ENCODE measurements at regions not wholly inside any gene's neighbourhood (a gene's known extent, or its start where the extent isn't known, plus 50 kb on each side); places are given as distances from the start of the nearest gene placed in this dataset.
"Not testable (repeated sequence)": the region's sequence is repeated elsewhere in the genome, so short reads cannot be mapped to it uniquely, and the experiment has no call there.

GRCh38 chr22:22316589-22316988, 72.0 kb downstream of the VPREB1 start:
- Histone ChIP-seq H3K27ac (ENCODE audit: low read depth, low read length) (no peak overlapping the region), H3K36me3 (ENCODE audit: low read length) (no peaks in the 10 kb centered on the region)

GRCh38 chr22:22318723-22319465, 74.3 kb downstream of the VPREB1 start:
- Histone ChIP-seq H3F3A (ENCODE audit: insufficient read depth) (no peaks in the 10 kb centered on the region), H3K4me2 (ENCODE audit: low read depth, low read length, poor library complexity, severe bottlenecking) (no peak overlapping the region), H3K27me3 (ENCODE audit: low read length) (no peaks in the 10 kb centered on the region), H3K36me3 (ENCODE audit: low read length) (no peaks in the 10 kb centered on the region), H3K9ac (ENCODE audit: low read length) (no peak overlapping the region), H3K4me3 (ENCODE audit: insufficient read depth, low read length, poor library complexity, severe bottlenecking) (no peak overlapping the region), H3K9me3 (ENCODE audit: insufficient read depth, low read length) (no peaks in the 10 kb centered on the region), H4K20me1 (ENCODE audit: low read depth, low read length) (no peaks in the 10 kb centered on the region), H3K9me2 (replicated peaks; ENCODE audit: insufficient read depth, low read length) (no peaks in the 10 kb centered on the region), H3K27ac (ENCODE audit: low read depth, low read length) (no peak overlapping the region), H2AFZ (ENCODE audit: low read depth, low read length, severe bottlenecking) (no peak overlapping the region), H3K79me2 (ENCODE audit: insufficient read depth, low read length) (no peaks in the 10 kb centered on the region)
- TF ChIP-seq CTCF (IDR thresholded peaks at IDR 0.05; ENCODE audit: insufficient read depth, low read length, poor library complexity, severe bottlenecking) (no peak), EZH2phosphoT487 (conservative IDR thresholded peaks at IDR 0.05; ENCODE audit: low read length) (no peak)

More at GRCh38 chr22:22316589-22316988, 72.0 kb downstream of the VPREB1 start:
- no peaks in the 10 kb centered on the region for H3K9me3 ChIP-seq (ENCODE audit: insufficient read depth, low read length)
- no peaks in the 10 kb centered on the region for H3K27me3 ChIP-seq (ENCODE audit: low read length)
- H4K20me1 ChIP-seq (ENCODE audit: low read depth, low read length): no peaks in the 10 kb centered on the region
- no peak overlapping the region for H3K4me2 ChIP-seq (ENCODE audit: low read depth, low read length, poor library complexity, severe bottlenecking)
- TF ChIP-seq EZH2phosphoT487 (conservative IDR thresholded peaks at IDR 0.05; ENCODE audit: low read length) (no peak), CTCF (IDR thresholded peaks at IDR 0.05; ENCODE audit: insufficient read depth, low read length, poor library complexity, severe bottlenecking) (no peak)
- no peak overlapping the region for H3K9ac ChIP-seq (ENCODE audit: low read length)
- H3K9me2 ChIP-seq (replicated peaks; ENCODE audit: insufficient read depth, low read length): no peaks in the 10 kb centered on the region
- no peak overlapping the region for H2AFZ ChIP-seq (ENCODE audit: low read depth, low read length, severe bottlenecking)
- H3F3A ChIP-seq (ENCODE audit: insufficient read depth): no peaks in the 10 kb centered on the region
- no peak overlapping the region for H3K4me3 ChIP-seq (ENCODE audit: insufficient read depth, low read length, poor library complexity, severe bottlenecking)
- no peaks in the 10 kb centered on the region for H3K79me2 ChIP-seq (ENCODE audit: insufficient read depth, low read length)

GRCh38 chr22:22321743-22322611, 77.4 kb downstream of the VPREB1 start:
- not testable (repeated sequence) for H3K4me3 ChIP-seq (ENCODE audit: insufficient read depth, low read length, poor library complexity, severe bottlenecking); H3K4me2 ChIP-seq (ENCODE audit: low read depth, low read length, poor library complexity, severe bottlenecking); H2AFZ ChIP-seq (ENCODE audit: low read depth, low read length, severe bottlenecking); H3F3A ChIP-seq (ENCODE audit: insufficient read depth); H3K9me3 ChIP-seq (ENCODE audit: insufficient read depth, low read length); H3K27me3 ChIP-seq (ENCODE audit: low read length); H3K9ac ChIP-seq (ENCODE audit: low read length); H3K9me2 ChIP-seq (replicated peaks; ENCODE audit: insufficient read depth, low read length); H3K27ac ChIP-seq (ENCODE audit: low read depth, low read length); H3K79me2 ChIP-seq (ENCODE audit: insufficient read depth, low read length); H3K36me3 ChIP-seq (ENCODE audit: low read length); H4K20me1 ChIP-seq (ENCODE audit: low read depth, low read length)
- peak; percentile 43 for TF ChIP-seq CTCF (IDR thresholded peaks at IDR 0.05; ENCODE audit: insufficient read depth, low read length, poor library complexity, severe bottlenecking)
